OCI-M2 (cell line): ENCODE measurements at regions not wholly inside any gene's neighbourhood (a gene's known extent, or its start where the extent isn't known, plus 50 kb on each side); places are given as distances from the start of the nearest gene placed in this dataset.
"Not testable (repeated sequence)": the region's sequence is repeated elsewhere in the genome, so short reads cannot be mapped to it uniquely, and the experiment has no call there.

Experiments
- DNase-seq: peaks from one replicate; lab custom pipeline; 2025; ENCODE audit not compliant: unreplicated experiment; lab: John Stamatoyannopoulos, UW

- not testable (repeated sequence) for DNase-seq
Observed at GRCh38 chr6:134791243-134791843, 158.6 kb downstream of the ALDH8A1 start.

DNA sequence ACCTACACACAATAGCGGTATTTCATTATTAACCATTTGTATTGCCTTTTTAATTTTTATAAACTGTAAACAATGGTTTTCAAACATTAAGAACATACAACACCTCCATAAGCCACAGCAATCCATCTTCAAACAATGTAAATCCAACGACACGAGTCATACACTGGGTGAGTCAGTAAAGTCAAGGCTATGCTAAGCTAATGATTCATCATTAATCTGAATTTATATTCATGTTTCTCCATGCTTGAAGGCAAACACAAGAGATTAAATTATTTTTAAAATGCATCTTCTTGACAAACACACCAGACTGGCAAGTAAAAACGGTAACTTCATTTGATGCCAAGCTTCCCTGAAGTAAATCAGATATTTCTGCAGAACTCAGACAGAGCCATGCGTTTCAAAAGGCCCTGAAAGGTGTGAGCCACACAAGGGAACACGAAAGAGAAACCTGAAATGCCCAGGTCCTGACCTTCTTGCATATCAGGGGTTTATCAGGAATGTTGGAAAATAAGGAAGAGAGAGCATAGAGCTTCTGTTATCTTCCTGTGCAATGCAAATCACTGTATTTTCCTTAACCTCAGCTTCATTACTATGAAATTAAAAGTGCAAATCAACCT is 162.5 kb downstream of the ALDH8A1 start:
- no peak for DNase-seq

DNA sequence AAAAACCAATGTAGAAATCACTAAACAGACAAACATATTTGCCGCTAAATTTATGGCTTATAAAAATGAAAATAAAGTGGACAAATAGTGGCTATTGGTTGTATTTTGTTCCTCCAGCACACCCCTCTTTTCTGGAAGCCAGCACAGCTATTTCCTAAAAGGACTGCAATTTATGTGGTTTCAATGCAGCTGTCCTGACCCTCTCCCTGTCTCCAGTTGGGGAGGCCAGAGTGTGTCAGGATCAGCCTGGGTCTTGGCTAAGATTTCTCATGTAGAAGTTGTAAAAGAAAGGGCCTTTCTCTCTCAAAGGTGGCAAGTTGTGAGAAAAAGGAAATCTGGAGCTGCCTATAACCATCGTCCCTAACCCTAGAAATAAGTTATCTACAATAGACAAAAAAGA is 165.6 kb downstream of the ALDH8A1 start:
- DNase-seq, result no peak

DNA sequence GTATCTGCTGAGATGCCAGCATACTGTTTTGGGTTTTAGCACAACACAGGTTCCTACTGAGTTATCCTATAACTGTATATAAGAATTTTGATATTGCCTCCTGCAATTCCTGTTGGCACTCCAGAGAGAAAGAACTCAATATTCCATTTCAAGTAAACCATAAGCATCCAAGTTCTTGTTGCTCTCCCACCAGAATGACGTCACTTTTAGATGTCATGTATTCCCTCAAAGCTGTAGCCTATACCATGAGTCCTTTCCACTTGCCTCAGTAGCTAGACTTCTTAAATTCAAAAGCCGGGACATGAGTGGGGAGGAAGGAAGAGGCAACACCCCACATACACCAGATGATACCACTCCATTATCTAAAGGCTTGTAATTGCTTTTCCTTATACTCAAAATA is 171.5 kb downstream of the ALDH8A1 start:
- no peak for DNase-seq

- DNase-seq, result no peak
Observed at GRCh38 chr6:134774201-134774638, 175.7 kb downstream of the ALDH8A1 start.

DNA sequence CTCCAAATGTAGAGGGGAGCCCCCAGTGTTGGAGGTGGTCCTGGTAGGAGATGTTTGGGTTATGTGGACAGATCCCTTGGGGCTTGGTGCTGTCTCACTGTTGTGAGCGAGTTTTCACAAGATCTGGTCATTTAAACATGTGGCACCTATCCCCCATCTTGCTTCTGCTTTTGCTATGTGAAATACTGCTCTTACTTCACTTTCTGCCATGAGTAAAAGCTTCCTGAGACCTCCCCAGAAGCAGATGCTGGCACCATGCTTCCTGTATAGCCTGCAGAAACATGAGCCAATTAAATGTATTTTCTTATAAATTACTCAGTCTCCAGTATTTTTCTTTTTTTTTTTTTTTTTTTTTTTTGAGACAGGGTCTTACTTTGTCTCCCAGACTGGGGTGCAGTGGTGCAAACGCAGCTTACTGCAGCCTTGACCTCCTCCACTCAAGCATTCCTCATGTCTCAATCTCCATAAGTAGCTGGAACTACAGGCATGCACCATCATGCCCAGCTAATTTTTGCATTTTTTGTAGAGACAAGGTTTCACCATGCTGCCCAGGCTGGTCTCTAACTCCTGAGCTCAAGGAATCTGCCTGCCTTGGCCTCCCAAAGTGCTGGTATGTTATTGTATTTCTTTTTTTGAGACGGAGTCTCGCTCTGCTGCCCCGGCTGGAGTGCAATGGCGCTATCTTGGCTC is 177.1 kb downstream of the ALDH8A1 start:
- DNase-seq, result no peak

- no peak for DNase-seq
Observed at GRCh38 chr6:134768931-134769330, 181.0 kb downstream of the ALDH8A1 start.

DNA sequence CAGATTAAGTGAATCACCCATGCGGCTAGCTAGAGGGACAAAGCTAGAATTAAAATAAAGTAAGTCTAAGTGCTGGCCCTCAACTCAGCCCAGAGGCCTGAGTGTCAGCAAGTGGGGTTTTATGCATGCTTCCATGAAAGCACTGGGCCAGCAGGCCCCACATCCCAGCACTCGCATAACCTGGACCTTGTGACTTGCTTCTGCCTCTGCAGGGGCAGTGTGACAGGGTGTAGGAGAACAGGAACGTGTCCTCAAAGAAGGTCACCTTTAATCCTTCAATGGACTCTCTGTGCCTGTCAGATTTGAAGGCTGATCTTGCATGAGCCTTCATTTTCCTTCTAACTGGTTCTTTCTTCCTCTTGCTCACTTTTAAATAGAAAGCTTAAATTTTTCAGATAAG is 183.4 kb downstream of the ALDH8A1 start:
- DNase-seq, result no peak

GRCh38 chr6:134764741-134765140 is 185.2 kb downstream of the ALDH8A1 start:
- no peak for DNase-seq

GRCh38 chr6:134763575-134763974 is 186.3 kb downstream of the ALDH8A1 start:
- not testable (repeated sequence) for DNase-seq

DNA sequence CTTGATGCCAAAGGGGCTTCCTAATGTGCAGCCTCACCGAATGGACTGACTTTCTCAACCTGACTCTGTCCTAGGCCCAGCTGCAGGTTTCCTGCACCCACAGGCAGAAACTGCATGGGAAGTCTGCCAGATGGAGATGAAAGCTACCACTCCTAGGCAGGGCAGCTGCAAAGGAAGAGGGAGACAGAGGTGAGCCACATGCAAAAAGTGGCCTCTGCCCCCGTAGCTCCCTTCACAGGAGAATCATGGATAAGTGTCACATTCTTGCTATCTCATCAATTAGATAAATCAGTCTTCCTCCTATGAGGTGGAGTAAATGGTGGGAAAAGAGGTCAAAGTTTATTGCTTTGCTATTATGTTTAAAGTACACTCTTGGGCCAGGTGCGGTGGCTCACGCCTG is 191.3 kb downstream of the ALDH8A1 start:
- no peak for DNase-seq

DNA sequence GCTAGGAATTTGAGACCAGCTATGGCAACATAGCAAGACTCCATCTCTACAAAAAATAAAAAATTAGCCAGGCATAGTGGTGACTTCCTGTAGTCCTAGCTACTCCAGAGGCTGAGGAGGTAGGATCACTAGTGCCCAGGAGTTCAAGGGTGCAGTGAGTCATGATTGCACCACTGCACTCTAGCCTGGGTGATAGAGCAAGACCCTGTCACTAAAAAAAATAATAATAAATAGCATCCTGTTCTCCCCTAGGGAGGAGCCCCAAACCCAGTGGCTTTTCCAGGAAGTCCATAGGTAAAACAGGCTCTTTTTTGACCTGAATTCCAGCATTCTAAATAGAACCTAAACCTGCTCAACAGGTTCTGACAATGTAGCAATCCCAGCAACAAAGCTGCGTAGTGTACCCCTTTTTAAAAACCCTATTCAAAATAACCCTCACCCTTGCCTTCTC is 192.0 kb downstream of the ALDH8A1 start:
- DNase-seq, result no peak

- DNase-seq, result no peak
Observed at GRCh38 chr6:134756374-134757025, 193.4 kb downstream of the ALDH8A1 start.

- no peak for DNase-seq
Observed at GRCh38 chr6:134754013-134754690, 195.7 kb downstream of the ALDH8A1 start.

DNA sequence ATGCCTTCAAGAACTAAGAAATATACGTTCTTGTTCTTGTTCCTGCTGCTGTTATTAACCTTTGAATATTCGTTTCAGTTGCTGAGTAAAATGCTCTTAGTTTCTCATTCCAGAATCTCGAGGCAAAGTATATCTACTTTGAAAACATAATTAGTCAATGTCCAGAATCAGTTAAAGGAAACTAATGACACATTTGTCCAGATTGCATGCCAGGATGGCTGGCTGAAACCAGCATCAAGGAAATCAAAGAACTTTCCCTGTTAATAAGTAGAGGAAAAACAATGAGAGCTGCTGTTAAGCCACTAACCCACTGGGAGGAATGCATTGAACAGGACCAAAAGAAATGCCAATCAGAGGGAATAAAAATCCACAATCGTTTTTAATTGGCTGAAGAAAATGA is 196.9 kb downstream of the ALDH8A1 start:
- DNase-seq, result no peak

- DNase-seq, result no peak
Observed at GRCh38 chr6:134752445-134752844, 197.5 kb downstream of the ALDH8A1 start.

- DNase-seq, result no peak
Observed at GRCh38 chr6:134750669-134751068, 199.2 kb downstream of the ALDH8A1 start.

DNA sequence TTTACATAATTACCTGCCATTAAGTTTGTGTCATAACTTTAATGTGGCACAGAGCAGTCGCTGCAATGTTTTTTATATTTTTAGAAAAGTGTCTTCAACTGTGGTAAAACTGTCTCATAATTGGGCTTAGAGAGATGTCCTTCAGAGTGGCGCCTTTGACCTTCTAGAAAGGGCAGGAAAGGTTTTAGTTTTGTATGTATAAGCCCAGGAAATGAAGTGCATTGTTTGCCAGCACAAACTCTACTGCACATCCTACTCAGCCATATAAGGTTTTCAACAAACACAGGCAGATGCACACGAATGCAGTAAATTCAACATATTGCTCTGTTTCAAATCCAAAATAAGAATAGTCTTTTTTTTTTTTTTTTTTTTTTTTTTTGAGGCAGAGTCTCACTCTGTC is 201.4 kb downstream of the ALDH8A1 start:
- DNase-seq, result no peak

DNA sequence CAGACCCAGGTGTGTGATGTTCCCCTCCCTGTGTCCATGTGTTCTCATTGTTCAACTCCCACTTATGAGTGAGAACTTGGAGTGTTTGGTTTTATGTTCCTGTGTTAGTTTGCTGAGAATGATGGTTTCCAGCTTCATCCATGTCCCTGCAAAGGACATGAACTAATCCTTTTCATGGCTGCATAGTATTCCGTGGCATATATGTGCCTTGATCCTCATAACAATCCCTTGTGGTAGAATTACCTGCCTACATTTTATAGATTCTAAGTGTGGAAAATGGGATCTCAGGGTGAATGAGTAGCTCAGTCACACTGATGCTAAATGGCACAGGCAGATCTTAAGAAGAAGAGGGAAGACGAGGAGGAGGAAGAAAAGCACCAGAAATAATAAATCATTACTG is 202.7 kb downstream of the ALDH8A1 start:
- DNase-seq, result not testable (repeated sequence)

DNA sequence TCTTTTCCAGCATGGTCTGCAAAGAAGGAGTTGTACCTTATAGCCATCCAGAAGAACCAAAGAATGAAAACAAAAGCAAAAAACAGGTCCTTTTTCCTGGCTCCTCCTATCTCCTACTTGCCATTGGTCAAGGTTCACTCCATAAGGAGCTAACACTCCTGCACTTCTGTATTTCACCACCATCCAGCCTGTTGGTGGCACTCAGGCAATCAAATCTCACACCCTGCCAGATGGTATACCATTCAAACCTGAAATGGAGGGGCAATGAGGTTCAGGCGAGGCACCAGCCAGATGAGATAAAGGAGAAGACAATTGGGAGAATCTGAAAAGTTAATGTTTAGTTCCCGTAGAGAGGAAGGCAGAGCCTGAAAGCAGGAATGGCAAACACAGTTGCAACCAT is 203.8 kb downstream of the ALDH8A1 start:
- no peak for DNase-seq

- DNase-seq, result not testable (repeated sequence)
Observed at GRCh38 chr6:134745192-134745591, 204.7 kb downstream of the ALDH8A1 start.
